CD4-positive, alpha-beta T cell treated with Interleukin-21 for 1 hour (primary cell): ENCODE measurements at regions not wholly inside any gene's neighbourhood (a gene's known extent, or its start where the extent isn't known, plus 50 kb on each side); places are given as distances from the start of the nearest gene placed in this dataset.
"Not testable (repeated sequence)": the region's sequence is repeated elsewhere in the genome, so short reads cannot be mapped to it uniquely, and the experiment has no call there.

ENCODE experiments used
- DNase-seq: peaks from one replicate; pipeline ENCODE4 v3.0.0-alpha.2; 2020

DNA sequence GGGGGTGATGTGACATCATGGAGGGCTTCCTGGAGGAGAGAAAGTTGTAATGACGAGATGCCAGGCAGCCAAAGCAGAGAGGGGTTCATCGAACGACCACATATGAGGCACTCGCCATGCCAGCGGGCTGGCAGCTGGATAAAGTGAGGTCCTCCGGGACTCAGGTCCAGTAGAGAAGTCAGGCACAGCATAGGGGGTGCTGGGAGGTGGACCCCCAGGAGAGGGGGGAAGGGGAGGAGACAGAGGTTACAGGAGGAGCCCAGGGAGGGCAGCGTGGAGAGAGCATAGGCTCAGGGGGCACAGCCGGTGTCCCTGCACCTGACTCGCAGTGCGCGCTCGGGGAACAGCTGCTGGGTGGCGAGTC lies 174.7 kb downstream of the BMP7 start:
- no peak for DNase-seq

DNA sequence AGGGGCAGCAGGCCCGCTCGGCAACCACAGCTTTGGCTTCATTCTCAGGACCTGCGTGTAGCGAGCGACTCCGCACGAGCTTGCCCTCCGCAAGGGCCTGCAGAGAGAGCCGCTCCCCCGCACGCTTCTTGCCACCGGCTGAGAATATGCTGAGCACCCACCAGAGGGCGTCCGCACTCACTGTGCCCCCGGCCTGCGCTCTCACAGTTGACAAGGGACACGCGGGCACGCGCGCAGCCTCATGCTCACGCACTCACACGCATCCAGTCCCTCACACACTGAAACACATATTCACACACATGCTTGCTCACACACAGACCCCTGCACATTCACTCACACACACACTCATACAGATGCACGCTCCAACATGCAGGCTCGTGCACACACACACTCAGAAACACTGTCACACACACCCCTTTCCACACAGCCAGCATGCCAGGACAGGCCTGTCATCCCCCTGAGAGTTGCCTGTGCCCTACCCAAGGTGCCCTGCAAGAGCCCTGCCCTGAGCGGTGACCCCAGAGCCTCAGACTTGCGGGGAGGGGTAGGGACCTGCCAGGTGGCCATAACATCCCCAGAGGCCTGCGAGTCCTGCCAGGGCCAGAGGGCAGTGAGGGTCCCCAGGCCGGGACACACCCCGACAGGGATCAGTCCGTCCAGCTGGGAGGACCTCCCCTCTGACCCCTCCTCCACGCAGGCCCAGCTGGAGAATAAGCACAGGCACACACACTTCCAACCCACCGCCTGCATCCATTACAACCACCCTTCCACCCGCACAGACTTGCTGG lies 174.1 kb downstream of the BMP7 start:
- DNase-seq = peak; percentile 37

DNA sequence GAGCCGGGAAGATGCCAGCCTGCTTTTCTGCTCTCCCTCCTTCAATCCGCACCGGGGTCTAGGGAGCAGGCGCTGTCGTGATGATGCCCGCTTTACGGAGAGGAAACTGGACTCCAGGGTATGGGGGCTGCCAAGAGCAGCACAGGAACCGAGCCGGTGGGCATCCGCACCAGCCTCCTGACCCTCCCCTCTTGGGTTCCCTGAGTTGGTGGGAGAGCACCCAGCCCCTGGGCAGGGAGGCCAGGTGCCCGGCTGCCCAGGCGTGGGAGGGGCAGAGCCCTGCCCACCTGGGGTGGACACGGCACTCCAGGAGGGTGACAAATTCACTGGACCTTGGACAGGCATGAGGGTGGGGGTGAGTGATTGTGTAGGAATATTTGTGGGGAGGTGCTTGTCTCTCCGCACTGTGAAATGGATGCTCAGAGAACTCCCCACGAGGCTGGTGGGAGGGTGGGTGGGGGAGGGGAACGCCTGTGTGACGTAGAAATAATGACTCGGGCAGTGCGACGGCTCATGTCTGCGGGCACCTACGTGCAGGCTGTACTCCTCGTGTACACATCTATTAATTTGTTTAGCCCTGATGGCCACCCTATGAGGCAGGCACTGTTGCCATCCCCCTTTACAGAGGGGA lies 173.4 kb downstream of the BMP7 start:
- no peak for DNase-seq

DNA sequence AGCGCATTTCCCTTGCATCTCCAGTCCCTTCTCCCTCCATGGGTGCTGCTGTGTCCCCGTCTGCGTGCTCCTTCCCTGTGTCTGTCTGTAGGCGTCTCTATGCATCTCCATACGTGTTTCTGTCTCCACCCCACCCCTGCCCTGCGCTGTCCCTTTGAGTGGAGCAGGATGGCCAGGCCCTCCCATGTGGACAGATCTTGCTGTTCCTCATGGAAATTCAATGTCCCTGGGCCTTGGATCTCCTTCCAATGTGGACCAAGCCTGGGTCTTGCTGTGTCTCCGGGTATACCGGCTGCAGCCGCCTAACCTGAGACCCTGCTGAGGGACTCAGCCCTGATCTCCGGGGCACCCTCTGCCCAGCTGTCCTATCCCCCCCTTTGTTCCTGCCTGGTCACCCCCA lies 172.7 kb downstream of the BMP7 start:
- DNase-seq = no peak

DNA sequence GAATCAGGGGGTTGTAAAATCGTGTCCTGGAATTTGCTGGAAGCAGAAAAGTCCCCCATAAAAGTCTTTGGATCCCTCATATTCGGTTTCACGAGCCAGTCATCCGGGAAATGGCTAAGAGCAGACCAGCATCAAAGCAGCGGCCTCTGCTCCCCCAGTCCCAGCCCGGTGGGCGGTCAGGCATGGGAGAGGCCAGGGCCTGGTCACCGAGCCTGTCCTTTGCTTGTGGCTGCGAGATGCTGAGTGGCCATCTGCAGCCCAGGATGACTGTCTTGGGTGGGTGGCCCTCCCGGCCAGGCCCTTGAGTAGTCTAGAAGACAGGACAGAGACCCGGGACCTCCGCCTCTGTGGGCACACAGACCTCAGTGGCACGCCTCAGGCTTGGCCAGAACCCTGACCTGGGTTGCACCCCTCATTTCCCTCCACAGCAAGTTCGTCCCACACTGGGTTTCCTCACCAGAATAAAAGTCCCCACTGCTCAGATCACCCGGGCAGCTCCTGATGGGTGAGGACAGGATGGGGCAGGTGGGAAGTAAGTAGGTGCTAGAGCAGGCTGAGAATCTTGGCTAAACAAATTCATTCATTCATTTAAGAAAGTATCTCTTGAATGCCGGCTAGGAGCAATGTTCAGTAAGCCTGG lies 172.1 kb downstream of the BMP7 start:
- DNase-seq = no peak

DNA sequence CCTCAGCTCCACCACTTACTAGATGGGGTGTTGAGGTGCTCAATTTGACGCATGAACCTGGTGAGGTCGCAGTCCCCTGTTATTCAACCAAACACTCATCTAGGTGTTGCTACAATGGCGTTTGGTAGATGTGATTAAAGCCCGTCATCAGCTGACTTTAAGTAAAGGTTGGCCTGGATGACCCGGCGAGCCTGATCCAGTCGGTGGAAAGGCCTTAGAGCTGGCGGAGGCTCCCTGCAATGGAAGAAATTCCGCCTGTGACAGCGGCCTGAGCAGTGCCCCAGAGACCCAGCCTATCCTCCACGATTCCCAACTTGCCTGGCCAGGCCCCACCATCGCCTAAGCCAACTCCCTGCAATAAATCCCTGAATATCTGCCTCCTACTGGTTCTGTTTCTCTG lies 171.4 kb downstream of the BMP7 start:
- DNase-seq = no peak

DNA sequence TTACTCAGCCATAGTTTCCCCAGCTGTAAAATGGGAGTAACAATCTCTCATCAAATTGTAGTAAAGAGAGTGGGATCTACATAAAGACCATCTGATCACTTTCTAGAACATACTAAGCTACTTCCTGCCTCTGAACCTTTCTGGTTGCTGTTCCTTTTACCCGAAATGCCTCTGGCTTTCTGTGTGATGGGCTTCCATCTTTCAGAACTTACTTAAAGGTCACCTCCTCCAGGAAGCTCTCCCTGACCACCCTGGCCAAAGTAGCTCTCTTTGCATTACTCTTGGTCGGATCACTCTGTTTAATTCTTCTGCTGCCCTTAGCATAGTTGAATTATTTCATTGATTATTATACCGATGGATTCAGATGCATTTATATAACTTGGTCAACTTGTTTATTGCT lies 171.0 kb downstream of the BMP7 start:
- DNase-seq = no peak

DNA sequence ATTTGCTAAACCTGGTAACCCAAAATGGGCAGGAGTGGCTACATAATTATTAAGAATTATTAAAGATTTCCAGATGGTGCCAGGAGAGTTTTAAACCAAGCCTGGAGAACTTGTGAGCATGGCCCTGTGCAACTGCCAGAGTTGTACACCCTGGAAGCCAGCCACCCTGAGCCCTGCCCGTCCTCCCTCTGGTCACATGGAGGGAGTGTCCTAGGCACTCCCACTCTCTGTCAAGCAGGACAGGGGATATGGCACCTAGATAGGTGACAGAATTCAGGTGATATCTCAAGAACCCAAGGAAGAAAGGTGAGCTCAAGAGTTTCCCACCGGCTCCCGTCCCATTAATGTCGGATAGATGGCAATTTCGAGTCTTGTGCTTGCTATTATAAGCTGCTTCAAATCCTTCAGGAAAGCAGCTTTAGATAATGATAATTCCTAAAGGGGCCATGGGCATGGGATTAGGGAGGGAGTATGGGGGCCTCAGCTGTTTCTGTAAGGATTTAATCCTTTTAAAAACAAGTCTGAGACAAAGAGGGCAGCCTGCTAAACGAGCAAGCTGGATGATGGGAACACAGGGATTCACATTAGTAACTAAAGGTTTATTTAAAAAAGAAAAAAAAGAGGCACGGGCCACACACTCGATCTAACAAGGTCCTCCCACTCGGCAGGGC lies 169.1 kb downstream of the BMP7 start:
- no peak for DNase-seq

DNA sequence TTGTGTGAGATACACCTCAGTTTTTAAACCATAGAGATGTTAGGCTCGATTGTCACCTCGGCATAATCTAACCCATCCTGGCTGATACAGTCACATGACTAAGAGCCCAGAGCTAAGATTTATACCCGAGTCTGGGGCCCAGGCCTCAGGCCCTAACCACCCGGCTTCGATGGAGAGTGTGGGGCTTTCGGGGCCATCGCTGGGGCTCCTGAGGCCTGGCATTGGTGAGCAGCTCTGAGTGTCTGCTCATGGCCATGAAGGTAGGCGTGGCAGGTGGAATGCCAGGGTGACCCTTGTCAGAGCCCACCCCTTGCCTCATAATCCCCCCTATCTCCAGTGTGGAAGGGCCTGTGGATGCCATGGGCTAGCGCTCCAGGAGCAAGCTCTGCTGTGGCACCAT lies 164.3 kb downstream of the BMP7 start:
- no peak for DNase-seq

DNA sequence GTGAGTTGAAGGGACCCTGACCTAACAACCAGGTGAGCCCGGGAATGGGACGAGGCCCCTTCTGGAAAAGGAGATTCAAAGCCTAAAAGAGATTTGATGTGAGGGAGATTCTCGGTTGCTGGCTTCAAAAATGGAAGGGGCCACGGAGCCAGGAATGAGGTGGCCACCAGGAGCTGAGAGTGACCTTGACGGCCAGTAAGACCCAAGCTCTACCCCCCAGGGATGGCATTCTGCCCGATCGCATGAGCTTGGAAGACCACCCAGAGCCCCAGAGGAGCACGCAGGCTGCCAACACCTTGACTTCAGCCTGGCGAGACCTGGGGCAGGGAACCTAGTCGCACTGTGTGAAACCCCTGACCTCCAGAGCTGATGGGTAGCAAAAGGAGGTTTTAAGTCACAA lies 163.9 kb downstream of the BMP7 start:
- no peak for DNase-seq

DNA sequence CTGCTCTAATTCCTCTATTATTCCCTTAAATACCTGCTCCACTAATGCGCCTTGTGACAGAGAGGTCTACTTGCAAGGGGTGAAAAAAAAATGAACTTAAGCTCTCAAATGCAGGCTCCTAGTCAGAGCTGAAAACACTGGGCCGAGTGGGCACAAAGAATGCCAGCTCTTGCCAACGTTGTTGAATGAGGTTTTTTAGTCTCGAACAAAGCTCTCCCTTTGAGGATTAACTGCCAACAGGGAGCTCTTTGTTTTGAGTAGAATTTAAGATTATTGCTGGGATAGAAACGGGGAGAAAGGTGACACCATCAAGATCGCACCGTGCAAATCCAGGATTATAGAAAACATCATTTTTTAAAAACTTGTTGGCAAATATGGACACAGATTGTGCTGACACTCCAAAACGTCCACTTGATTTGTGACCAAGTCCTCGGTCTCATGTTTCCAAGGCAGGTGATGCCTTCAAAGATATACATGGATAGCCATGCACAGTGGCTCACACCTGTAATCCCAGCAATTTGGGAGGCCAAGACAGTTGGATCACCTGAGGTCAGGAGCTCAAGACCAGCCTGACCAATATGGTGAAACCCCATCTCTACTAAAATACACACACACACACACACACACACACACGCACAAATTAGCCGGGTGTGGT lies 163.2 kb downstream of the BMP7 start:
- DNase-seq = no peak

DNA sequence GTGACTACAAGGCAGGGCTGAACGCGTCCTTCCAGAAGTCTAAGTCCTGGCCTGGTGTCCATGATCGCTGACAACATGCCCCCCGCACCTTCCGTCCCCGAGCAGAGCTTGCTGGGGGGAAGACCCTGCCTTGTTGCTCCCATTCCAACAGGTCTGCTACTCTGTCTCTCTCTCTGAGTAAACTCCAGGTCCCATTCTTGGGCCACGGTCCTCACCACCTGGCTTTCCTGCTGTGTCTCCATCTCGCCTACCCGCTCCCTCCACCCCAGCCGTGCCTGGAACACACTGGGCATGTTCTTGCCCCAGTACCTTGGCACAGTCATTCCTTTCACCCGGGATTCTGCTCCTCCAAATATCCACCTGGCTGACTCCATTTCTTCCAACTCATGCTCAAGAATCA lies 162.3 kb downstream of the BMP7 start:
- no peak for DNase-seq

DNA sequence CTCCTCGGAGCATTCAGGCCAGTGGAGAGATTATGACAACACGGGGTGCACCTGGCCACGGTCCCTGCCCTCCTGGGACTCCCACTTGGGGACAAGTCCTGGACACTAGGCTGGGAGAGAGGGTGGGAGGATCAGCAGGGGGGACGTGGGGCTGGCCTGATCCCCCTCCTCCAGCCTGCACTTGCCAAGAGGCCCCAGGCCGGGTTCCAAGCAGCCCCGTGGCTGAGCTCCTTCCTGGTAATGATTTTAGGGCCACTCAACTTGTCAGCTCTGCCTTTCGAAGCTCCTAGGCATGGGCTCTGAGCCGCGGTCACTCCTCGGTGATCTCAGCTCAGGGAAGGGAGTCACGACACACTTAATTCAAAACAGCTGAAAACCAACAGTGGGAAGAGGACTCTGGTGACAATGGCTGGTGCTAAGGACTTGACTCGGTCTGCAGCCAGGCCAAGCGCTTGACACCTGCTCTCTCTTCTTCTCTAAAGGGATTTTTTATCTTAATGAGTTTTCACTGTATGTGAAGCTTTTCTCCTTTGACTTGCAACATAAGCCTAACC lies 161.7 kb downstream of the BMP7 start:
- no peak for DNase-seq

DNA sequence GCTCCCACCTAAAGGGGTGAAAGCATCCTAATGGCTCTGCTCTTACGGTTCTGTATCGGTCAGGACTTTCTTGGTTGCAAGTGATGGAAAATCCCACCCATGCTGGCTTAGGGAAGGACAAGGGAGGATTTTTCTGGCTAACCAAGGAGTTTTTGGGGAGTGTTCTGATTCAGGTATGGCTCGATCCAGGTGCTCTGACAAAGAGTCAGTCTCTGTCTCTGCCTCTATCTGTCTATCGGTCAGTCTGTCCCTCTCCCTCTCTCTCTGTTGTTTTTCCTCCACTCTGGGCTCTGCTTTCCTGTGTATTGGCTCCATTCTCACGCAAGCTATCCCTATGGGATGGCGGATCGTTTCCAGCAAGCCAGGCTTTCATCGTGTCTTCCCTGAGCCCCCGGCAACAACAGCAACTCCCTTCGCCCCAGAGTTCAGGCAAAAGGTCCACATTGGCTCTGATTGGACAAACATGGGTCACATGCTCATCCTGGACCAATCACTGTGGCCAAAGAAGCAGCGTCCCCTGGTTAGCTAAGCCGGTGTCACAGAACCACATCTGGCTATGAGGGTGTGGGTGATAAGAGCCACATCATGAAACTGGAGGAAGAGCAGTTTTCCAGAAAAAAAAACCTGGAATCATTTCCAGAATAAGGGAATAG lies 160.3 kb downstream of the BMP7 start:
- no peak for DNase-seq

DNA sequence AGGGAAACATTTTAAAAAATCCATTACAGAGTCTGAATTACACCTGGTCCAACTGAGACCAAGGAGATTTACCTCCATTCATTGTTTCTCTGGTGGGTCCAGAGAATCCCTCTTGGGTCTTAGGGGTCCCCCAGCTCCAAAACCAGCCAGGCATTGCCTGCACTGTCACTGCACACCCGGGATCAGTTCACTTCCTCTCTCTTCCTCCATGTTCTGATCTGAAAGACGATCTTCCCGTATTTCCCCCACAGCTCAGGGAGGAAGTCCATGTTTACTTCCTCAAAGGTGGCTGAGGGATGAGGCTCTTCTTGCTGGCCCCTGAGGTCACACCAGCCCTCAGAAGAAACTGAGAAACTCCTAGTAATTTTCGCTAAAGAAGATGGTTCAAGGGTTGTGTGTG lies 159.7 kb downstream of the BMP7 start:
- DNase-seq = no peak

DNA sequence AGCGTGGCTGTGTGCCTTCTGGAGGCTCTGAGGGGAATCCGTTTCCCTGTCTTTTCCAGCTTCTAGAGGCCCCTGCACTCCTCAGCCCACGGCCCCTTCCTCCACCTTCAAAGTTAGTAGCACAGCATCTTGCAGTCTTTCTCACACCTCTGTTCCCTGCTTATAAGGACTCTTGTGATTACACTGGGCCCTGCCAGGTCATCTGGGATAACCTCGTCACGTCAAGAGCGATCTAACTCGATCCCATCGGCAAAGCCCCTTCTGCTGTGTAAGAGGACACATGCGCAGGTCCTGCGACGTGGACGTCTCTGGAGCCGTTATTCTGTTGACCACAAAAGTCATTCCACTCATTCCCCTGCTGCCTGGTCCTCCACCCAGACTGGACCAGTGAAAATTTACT lies 159.2 kb downstream of the BMP7 start:
- no peak for DNase-seq

DNA sequence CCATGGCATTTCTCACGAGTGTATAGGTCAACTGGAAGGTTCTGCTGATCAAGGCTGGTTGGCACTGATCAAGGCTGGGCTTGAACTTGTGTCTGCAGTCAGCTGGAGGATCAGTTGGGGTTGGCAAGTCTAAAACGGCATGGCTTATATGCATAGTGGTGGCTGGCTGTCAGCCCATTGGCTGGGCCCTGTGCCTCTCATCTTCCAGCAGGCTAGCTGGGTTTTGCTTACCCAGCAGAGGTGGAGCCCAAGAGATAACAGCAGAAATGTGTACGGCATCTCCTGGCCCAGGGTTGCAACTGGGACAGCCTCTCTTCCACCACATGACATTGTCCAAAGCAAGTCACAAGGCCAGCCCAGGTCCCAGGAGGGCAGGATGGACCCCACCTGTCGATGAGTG lies 158.2 kb downstream of the BMP7 start:
- no peak for DNase-seq

DNA sequence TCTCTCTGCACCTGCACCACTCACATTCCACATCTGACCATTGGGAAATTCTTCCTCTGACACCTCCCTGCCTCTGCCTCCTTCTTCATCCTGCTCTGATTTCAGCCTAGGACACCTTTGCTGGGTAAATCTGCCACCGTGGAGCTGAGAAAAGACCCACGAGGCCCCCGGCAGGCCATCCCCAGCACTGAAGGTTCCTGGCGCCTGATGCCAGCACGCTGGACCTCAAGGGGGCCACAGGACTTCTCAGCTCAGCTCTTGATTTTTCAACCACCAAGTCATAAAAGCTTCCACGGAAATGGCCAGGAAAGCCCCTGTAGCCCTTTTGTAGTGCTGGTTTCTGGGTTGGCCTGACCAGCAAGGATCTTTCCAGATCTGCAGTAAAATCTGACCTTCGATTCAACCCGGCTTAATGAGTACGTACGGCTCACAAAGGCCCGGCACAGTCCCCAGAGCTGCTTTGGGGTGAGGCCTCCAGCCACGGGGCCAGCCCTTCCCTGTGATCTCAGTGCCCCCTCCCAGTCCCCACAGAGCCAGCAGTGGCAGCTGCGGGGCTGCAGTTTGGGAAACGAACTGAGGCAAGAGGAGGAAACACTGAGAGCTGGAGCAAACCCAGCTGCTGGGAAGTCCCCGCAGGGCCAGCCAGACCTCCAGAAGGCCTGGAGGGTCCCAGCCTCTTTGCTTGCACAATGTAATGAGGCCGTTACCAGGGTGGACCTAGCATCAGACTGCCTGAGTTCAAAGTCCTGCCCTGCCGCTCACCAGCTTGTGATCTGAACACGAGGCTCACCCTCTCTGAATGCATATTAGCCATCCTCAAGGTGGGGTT lies 157.5 kb downstream of the BMP7 start:
- no peak for DNase-seq

DNA sequence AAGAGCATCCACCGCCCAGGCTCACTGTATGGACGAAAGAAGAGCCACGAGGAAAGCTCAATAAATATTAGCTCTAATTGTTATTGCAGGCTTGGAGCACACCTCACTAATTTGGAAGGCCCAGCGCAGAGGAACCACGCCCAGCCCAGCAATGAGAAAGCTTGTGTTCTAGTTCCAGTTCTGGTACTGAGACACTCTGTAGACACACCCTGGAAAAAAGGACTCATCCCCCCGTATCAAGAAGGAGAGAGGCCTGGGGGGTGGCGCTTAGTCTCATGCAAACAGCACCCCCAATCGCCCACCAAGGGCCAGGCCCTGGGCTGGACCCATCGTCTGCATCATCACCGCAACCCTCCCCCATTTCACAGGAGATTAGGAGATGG lies 156.9 kb downstream of the BMP7 start:
- DNase-seq = no peak

DNA sequence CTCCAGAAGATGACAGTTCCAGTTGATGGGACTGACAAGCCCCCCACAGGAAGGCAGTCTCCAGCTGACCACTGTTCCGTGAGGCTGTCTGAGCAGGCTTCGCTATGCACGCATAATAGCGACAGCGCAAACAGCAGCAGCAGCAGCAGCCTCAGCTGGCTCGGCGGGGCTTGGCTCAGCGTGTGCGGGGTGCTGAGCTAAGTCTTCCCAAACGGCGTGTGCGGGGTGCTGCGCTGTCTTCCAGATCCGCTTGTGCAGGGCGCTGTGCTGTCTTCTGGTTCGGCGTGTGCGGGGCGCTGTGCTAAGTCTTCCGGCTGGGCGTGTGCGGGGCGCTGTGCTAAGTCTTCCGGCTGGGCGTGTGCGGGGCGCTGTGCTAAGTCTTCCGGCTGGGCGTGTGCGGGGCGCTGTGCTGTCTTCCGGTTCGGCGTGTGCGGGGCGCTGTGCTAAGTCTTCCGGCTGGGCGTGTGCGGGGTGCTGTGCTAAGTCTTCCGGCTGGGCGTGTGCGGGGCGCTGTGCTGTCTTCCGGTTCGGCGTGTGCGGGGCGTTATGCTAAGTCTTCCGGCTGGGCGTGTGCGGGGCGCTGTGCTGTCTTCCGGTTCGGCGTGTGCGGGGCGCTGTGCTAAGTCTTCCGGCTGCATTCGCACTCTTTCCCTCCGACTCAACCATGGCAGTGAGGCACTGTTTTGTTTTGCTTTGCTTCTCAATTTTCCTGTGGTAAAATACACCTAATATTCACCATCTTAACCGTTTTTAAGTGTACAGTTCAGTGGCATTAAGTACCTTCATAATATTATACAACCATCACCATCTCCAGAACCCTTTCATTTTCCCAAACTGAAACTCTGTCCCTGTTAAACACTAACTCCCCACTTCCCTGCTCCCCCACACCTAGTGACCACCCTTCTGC lies 156.1 kb downstream of the BMP7 start:
- DNase-seq = not testable (repeated sequence)

DNA sequence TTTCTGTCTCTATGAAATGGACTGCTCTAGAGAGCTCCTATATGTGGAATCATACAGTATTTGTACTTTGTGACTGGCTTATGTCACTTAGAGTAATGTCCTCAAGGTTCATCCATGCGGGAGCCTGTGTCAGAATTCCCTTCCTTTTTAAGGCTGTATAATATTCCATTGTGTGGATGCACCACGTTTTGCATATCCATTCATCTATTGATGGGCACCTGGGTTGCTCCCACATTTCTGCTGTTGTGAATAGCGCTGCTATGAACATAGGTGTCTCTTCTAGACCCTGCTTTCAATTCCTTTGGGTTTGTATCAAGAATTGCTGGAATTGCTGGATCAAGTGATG lies 155.4 kb downstream of the BMP7 start:
- no peak for DNase-seq
